ENCODE measurements at regions not wholly inside any gene's neighbourhood (a gene's known extent, or its start where the extent isn't known, plus 50 kb on each side); places are given as distances from the start of the nearest gene placed in this dataset.

DNA sequence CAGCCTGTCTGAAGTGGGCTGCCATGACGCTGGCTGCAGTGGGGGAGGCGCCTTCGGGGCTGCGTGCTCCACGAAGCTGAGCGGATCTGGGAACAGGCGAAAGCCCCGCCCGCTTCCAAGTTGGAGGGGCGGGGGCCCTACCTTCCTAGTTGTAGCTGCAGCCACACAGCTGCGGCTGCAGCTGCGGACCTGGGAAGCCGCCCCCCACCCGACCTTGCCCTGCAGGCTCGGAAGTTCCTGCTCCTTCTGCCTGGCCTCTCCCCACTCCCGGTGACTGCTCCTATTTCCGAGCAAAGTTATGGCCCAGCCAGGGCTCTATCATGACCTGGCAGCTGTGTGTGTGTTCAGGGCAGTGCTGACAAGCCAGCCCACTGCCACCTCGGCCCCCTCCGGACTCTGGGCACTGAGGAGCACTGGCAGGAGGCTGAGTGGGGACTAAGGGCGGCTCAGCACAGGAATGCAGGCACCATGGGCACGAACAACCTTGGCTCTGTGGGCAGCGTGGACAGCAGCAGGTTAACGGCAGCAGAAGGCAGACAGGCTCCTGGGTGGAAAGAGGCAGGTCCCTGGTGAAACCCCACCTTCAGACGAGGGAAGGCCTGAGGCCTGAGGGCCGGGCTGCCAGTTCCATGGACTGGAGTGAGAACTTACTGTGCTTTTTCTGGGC lies 352.4 kb upstream of the TMCO5A start:
- DNase-seq = no peak

DNA sequence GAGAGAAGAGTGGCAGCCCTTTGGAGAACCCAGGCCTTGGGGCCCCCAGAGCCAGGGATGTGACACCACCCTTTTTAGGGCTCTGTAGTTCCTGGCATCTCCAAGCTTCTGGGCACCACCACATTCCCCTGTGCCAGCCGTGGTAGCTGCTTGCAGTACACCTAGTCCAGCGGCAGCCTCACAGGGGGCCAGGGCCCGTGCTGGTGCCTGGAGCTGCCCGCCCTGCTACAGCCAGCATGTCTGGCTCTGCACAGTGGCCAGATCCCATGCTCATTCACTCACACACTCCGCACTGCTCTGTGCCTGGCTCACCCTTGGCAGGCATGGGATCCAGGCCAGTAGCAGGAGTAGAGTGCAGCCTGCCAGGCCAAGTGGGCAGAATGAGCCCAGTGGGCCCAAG lies 351.6 kb upstream of the TMCO5A start:
- no peak for DNase-seq

DNA sequence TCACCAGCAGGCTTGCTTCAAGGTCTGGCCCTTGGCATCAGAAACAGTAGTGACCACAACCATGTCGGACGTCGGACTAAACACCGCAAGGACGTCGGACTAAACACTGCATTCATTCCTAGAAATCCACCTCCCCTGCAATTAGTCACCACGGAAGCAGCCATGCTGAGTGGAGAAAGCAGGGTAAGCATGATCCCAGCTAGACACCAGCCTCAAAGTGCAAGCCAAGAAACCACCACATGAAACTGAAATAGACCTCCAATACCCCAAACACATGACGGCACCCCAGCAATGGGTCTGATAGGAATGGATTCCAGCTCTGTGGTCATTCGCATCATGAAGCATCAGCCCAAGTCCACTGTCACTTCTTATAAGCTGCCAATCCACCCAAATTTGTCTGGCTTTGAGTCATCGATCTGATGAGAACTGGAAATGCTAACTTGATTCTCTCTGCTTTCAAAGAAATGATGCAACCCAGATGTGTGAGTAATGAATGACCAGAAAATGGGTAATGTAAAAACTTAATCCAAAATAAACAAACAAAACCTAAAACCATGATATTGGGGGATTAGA lies 348.3 kb upstream of the TMCO5A start:
- peak; percentile 53 for DNase-seq

DNA sequence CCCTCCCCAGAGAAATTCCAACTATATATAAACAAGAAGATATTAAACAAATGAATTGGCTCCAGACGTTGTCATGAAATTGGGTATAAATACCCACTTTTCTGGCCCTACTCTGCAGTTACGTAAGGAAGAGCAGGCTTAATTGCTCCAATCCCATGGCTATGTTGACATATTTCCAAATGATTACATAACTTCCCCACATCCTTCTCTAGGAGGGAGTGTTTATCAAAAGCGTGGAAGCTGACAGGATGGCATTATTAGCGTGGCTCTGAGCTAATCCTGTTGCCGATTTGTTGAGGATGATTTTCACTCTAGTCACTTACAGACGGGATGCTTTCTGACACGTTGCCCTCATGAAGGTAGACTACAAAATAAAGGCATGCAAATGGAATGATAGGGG lies 347.5 kb upstream of the TMCO5A start:
- DNase-seq = peak; percentile 37

DNA sequence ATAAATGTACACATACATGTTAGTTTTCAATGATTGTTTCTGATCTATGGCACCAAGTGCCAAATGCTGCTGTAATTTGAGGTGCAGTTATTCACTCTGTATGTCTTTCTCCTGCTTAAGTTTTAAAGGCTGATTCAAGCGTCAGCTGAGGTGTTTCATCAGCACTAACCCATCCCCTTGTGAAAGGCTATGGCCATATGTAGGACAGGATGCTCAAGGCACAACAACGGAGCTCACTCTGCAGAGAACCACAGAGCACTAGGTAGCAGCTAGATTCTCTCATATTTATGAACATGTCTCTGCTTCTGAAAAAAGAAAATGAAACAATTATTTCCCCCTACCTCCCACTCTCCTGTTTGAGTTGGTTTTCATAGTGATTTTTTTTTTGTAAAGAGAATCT lies 340.0 kb upstream of the TMCO5A start:
- DNase-seq = peak; percentile 16

DNA sequence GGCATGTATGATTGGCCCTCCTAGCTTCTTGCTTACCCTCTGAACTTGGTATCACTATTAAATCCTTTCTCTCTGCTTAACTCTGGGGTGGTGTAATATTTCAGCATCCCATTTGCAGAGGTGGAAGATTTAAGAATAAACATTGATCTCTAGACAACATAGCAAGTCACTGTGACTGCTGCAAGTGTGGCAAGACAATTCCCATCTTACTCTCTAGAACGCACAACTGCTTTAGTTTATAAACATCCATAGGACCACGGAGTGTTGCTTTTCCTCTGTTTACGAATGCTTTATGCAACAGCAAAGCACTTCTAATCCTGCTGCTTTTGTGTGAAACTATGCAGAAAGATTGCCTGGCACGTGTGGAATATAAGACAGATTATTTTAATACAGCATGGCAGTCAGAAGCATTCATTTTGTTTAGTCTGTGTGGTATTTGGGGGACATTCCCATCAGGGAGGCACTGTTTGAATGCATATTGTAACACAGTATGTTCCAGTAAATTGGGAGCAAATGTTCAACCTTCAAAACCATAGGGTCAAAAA lies 338.9 kb upstream of the TMCO5A start:
- DNase-seq = peak; percentile 56

DNA sequence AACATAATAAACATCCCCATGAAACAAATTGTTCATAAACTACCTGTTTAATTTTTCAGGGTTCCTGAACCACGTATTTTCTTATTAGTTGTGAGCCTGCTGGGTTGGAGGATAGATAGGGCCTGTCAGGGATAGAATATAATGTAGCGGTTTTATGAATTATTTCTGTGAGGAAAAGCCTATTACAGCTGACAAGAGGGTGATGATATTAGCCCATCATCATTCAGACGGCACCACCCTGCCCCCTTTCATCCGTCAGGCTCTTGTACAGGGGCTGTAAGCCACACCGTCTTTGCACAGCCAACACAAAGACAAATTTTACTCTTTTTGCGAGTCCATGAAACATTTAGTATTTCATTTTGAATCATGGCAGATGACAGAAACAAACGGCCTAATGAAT lies 335.3 kb upstream of the TMCO5A start:
- no peak for DNase-seq

DNA sequence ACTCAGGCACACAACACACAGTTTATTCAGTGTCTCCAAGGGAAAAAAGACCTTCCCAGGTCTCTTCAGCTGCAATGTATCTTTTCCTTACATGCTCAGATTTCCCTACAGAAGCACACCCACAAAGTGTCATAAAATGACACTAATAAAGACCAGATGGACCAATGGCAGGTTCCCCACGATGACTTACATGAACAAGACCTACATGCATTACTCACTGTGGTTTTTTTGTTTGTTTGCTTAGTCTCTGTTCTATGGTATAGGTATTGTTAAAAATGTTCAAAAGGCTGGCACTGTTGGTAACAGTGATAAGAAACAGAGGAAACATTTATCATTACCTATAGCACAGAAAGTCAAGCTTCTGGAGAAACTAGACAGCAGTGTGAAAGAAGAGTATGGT lies 318.2 kb upstream of the TMCO5A start:
- no peak for DNase-seq

DNA sequence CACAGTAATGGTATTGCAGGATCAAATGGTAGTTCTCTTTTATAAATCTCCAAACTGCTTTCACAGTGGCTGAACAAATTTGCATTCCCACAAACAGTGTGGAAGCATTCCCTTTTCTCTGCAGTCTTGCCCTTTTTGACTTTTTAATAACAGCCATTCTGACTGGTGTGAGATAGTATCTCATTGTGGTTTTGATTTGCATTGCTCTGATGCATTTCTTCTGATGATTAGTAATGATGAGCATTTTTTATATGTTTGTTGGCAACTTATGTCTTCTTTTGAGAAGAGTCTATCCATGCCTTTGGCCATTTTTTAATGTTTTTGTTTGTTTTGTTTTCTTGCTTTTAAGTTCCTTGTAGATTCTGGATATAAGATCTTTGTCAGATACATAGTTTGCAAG lies 316.1 kb upstream of the TMCO5A start:
- no peak for DNase-seq

DNA sequence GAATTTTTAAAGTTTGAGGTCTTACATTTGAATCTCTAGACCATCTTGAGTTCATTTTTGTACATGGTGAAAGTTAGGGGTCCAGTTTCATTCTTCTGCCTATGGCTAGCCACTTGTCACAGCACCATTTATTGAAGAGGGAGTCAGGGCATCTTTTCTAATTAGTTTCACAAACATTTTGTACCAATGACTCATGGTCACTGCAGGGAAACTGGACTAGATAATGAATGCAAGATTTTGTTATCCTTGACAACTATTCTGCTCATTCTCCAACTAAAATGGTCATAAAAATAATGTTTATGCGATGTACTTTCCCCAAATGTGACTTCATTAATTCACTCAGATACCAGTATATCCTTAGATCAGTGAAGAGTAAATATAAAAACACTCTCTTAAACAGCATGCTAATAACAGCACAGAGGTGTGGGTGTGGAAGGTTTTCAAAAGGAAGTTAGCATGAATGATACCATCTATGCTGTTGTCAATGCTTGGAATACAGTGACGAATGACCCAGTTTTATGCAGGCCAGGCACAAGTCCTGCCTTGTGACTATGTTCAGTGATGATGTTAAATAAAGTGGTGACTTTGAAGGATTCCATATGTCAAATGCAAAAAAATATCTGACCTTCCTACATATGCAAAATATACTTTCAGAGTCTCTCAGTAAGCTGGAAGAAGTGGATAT lies 314.9 kb upstream of the TMCO5A start:
- DNase-seq = no peak

DNA sequence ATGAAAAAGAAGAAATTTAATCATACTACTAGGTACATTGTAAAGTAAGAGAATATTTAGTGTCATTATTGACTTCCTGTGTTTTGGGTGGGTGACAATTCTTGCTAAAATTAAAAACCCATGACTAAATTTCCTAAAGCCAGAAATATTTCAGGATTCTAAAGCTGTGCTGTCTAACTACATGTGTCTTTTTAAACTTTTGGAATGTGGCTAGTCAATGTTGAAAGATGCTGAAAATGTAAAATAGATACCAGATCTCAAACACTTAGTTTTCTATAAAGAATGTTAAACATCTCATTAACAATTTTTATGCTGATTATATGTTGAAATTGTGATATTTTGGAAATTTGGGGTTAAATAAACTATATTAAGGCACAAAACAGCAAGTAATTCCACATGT lies 308.9 kb upstream of the TMCO5A start:
- no peak for DNase-seq

DNA sequence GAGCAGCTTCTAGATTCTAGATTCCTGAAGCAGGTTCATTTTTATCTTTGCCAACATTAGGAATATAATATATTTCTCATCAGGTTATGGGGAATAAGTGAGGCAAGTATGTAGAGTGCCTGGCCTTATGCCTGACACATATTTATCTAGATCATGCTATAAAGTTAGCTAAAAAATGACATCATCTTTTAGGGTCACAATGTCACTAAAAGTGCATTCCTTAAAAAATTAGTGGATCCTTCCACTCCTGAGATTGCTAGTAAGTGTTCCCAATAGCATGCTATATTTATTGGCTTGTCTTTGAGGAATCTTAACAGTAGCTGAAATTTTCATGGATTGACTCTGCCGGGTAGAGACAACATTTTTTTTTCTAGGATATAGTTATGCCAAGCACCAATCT lies 305.9 kb upstream of the TMCO5A start:
- DNase-seq = no peak

DNA sequence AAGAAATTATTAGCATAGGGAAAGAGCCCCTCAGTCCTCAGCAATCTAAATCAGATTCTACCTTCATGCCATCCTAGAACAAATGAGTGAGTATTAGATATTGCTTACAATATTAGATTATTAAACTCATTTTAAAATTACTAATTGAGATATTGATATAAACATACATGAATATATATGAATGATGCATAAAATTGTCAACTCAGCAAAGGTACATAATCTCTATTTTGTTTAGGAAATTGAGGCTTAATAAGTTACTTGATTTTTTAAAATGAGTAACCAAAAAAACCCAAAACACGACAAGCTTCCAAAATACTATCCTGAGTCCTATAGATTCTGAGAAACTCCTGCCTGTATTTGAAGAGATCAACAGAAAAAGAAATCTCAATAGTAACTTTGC lies 297.7 kb upstream of the TMCO5A start:
- DNase-seq = no peak

DNA sequence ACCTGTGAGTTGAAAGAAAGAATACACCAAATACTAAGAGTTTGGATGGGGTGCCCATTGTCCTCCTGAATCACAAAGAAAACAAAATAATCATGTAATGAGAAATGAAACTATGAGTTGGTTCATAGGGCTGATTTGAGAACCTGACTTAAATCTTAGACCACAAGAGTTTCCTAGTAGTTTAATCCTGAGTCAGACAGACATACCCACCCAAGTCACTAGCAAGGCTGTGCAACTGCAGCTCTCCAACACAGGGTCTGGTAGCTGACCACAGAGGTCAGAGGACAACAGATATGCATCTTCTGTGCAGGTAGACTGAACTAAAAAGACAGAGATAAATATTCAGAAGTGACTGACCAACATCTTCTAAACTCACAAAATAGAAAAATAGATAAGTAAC lies 296.3 kb upstream of the TMCO5A start:
- no peak for DNase-seq

DNA sequence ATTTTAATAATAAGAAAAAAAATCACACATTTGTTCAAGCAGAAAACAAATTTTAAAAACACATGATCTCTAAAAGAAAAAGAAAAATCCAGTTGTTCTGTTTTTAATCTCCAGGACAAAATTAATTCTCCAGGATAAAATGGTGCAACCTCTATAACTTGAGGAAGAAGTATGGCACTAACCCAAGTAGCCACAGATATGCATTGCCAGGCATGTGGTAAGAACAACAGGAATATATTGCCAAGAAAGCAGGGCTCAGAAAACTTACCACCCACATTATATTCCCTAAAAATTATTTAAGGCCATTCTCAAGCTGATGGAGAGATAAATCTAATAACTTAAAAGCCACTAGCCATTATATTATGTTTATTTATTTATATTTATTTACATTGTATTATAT lies 295.7 kb upstream of the TMCO5A start:
- no peak for DNase-seq

DNA sequence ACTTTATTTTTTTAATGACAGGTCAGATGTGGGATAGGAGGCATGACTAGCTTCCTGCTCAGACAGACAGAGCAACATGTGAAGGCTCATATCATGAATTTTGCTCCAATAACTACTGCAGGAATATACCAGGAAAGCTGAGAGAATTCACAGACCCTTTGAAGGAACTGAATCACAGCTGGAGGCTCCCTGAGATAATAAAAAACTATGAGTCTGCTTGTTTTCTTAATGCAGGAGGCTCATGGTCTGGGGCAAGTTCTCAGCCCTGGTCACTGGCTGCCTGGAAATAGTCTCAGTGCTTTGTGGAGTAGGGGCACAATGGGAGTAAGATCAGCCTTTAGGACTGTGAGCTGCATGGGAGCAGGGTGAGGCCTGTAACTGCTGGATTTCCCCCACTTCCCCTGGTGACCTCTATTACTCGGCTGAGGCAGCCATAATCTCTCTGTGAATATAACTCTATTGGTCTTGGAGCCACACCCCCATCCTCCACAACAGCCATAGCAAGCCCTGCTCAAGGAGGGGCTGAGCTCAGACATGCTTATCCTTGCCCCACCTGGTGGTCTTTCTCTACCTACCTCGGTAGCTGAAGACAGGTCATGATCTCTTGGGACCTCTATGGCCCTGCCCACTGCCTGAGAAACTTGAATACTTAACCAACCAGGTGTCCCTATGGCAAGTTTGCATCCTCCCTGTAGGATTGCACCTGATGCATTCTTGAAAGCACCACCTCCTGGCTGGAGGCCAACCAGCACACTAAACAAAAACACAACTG lies 281.6 kb upstream of the TMCO5A start:
- no peak for DNase-seq

DNA sequence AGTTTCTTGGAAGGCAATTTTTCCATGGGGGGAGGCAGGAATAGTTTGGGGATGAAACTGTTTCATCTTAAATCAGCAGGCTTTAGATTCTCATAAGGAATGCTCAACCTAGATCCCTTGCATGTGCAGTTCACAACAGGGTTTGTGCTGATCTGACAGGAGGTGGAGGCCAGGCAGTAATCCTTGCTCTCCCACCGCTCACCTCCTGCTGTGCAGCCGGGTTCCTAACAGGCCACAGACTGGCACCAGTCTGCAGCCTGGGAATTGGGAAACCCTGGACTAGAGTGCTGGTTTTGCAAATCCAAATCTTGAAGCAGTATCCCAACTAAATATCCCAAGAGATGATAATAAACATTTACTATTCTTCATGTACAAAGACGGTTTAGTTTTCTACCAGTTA lies 256.3 kb upstream of the TMCO5A start:
- no peak for DNase-seq

DNA sequence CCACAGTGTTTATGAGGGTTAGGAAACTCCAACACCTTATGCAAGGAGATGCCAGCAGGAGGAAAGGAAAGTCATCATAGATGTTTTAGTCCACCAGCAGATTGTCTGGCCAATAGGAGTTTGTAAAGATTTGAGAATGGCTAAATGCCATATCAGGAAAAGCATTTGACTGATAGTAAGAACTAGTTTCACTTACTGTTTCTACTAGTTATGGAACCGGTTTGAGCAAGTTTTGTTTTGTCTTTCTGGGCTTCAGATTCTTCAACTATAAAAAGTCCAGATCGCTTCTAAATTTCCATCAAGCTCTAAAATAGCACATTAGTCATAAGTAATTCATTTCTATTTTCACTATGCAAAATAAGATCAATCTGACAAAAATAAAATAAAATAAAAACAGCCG lies 254.8 kb upstream of the TMCO5A start:
- DNase-seq = no peak

DNA sequence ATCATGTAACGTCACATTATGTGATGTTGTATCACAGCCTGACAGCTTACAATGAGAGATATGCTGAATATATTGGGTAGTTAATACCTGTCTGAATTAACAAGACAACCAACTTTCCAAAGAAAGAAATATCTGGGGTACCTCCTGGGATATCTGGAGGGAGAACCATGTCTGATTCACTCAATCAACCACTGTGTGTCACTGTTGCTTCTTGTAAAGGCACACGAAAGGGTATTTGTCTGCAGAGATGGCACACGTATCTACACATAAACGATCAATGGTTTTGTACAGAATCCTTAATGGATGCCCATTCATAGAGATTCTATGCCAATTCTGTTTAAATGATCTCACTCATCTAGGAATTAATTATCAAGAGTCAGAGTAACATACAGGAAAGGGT lies 252.1 kb upstream of the TMCO5A start:
- DNase-seq = no peak

DNA sequence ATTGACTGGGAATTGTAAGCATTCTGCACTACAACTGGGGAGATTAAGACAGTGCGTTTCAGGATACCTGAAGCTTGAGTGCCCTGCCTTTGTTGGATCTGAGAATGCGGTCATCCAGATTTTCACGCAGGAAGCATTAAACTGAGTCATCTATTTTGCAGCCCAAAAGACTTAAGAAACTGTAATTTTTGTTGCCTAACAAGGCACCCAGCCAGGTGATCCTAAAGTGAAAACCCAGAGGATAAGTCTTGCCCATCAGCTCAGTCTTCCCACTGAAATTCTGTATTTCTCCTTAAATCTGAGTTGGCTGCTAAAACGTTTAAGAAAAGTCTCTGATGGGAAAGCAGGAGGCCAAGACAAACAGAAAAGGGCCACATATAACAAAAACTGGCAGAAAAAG lies 242.5 kb upstream of the TMCO5A start:
- no peak for DNase-seq

DNA sequence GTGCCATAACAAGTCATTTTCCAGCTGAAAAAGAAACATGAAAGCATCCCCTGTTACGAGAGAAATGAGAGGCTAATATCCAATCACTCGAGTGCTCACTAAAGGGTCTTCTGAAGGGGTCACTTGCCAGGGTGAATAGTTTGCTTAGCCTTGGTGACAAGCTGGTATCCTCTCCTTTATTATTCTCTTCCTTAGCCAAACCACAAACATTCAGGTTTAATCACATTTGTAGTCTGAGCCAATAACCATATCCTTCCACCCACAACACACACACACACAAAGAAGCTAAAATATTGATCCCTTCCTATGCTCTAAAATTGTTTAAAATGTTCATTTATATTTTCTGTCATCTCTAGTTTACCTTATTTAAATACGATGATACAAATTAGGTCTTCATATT lies 240.5 kb upstream of the TMCO5A start:
- no peak for DNase-seq

DNA sequence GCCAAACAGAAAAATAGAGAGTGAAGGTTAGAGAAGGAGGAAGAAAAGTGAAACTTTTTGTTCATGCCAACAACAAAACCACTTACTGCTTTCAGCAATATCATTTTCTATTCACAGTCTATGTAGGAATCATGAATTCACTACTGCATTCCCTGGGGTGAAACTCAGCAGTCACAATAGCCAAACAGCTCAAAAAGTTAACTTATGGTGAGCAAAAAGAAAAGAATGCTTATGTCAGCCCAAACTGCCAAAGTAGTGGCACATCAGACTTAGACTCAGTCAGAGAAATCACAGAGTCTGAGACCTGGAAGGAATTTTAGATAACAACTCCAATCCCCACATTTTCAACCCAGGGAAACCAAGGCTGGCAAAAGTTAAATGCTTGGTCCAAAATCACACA lies 238.7 kb upstream of the TMCO5A start:
- DNase-seq = no peak

DNA sequence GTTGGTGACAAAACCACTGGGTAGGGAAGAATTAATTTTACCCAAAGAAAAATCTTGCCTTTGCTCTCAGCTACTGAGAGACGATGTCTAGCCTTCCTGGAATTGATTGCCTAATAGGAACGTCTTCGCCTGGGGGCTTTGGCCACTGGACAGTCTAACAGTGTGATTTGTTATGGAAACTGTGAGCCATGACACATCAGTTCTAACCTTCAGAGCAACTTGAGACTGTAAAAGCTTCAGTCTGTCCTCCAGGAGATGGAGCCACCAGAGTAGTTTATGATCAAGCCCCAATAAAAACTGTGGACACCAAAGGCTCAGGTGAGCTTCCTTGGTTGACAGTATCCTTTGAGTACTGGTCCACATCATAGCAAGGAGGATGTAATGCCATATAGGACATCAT lies 235.8 kb upstream of the TMCO5A start:
- no peak for DNase-seq
